ENCODE measurements at regions not wholly inside any gene's neighbourhood (a gene's known extent, or its start where the extent isn't known, plus 50 kb on each side); places are given as distances from the start of the nearest gene placed in this dataset.

GRCh38 chr1:82520611-82521010 is 719.9 kb downstream of the ADGRL2 start:
- TF ChIP-seq CTCF (IDR thresholded peaks at IDR 0.05 in 4 of 5, conservative IDR thresholded peaks at IDR 0.05 in 1 of 5) = no peak
- TF ChIP-seq POLR2A (IDR thresholded peaks at IDR 0.05) = no peak

Measured in gastrocnemius medialis (tissue), 4 donors.